ENCODE measurements at regions not wholly inside any gene's neighbourhood (a gene's known extent, or its start where the extent isn't known, plus 50 kb on each side); places are given as distances from the start of the nearest gene placed in this dataset.
"Not testable (repeated sequence)": the region's sequence is repeated elsewhere in the genome, so short reads cannot be mapped to it uniquely, and the experiment has no call there.

- POLR2A ChIA-PET, result no interaction called here
- TF ChIP-seq BHLHE40 (IDR thresholded peaks at IDR 0.05; ENCODE audit: borderline replicate concordance), result no peak
- no peak for TF ChIP-seq FOXK2 (IDR thresholded peaks at IDR 0.05)
- no peak for TF ChIP-seq FOXA1 (IDR thresholded peaks at IDR 0.05)
- TF ChIP-seq NFRKB (IDR thresholded peaks at IDR 0.05), result no peak
- TF ChIP-seq, protein P1, sequence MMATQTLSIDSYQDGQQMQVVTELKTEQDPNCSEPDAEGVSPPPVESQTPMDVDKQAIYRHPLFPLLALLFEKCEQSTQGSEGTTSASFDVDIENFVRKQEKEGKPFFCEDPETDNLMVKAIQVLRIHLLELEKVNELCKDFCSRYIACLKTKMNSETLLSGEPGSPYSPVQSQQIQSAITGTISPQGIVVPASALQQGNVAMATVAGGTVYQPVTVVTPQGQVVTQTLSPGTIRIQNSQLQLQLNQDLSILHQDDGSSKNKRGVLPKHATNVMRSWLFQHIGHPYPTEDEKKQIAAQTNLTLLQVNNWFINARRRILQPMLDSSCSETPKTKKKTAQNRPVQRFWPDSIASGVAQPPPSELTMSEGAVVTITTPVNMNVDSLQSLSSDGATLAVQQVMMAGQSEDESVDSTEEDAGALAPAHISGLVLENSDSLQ (IDR thresholded peaks at IDR 0.05), result no peak
- TF ChIP-seq LEF1 (IDR thresholded peaks at IDR 0.05; ENCODE audit: borderline replicate concordance), result no peak
- TF ChIP-seq ZNF384 (IDR thresholded peaks at IDR 0.05), result no peak
- TF ChIP-seq HDGF (IDR thresholded peaks at IDR 0.05; ENCODE audit: borderline replicate concordance), result no peak
- TF ChIP-seq TARDBP (IDR thresholded peaks at IDR 0.05), result no peak
- CTCF ChIA-PET, result interaction anchor here (0.9 kb wide), 1 partner anchor 106 kb away, joined by 4 read pairs; no protein-coding TSS in a partner anchor
- DNase-seq (ENCODE audit: extremely low spot score), result no peak
Measured at GRCh38 chr2:219744600-219744999, 117.2 kb downstream of the SLC4A3 start.

DNA sequence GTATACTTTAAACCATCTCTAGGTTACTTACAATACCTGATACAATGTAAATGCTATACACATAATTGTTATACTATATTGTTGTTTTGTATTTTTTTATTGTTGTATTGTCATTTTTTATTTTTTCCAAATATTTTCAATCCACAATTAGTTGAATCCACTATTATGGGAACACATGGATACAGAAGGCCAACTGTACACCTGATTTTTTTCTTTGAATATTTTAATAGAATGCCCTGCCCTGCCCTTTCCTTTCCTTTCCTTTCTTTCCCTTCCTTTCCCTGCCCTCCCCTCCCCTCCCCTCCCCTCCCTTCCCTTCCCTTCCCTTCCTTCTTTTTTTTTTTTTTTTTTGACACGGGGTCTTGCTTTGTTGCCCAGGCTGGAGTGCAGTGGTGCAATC is 120.2 kb downstream of the SLC4A3 start:
- ChIA-PET POLR2A (no interaction called here), CTCF (no interaction called here)
- TF ChIP-seq BHLHE40 (IDR thresholded peaks at IDR 0.05; ENCODE audit: borderline replicate concordance) (no peak), ZNF384 (IDR thresholded peaks at IDR 0.05) (no peak), FOXM1 (IDR thresholded peaks at IDR 0.05; ENCODE audit: borderline replicate concordance) (no peak), NFRKB (IDR thresholded peaks at IDR 0.05) (no peak), L3MBTL2 (conservative IDR thresholded peaks at IDR 0.05) (no peak), SP1 (IDR thresholded peaks at IDR 0.05) (no peak), FOXK2 (IDR thresholded peaks at IDR 0.05) (no peak), TARDBP (IDR thresholded peaks at IDR 0.05) (no peak), FOXA1 (IDR thresholded peaks at IDR 0.05) (no peak), SUZ12 (IDR thresholded peaks at IDR 0.05) (no peak), ARNT (IDR thresholded peaks at IDR 0.05) (no peak), LEF1 (IDR thresholded peaks at IDR 0.05; ENCODE audit: borderline replicate concordance) (no peak)
- TF ChIP-seq, protein P1 (IDR thresholded peaks at IDR 0.05), result no peak
- no peak for DNase-seq (ENCODE audit: extremely low spot score)

DNA sequence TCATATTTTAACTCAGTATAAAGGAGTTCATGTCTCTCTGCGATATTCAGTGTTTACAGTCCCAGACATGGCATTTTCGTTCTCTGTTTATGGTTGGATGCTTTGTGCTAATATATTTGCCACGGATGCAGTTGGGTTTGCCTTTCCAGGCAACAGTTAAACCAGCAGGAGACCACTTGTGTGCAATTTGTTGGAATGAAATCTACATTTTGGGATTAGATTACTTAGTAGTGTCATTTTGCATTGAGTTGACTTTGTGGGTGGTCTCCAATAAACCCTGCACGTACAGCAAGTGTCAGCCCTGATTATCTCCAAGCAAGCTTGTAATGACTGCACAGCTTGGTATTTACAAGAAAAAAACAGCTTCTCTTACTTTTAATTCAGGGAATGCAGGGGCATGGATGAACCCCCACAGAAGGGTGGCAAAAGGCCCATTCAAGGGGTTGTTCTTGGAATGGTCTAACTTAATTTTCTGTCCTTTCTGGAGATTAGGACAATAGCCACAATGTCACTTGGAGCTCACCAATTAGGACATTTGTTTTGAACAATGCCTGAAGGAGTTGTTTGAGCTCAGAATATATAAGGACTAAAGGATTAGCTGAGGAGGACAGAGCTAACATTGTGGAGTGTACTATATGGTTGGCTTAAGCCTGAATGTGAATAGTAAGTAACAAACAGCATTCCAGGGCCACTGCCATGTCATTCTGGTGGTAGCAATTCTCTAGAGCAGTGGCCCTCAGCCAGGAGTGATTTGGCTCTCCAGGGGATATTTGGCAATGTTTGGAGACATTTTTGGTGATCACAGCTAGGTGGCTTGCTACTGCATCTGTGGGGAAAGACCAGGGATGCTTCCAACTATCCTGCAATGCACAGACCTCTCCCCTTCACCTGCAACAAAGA is 121.5 kb downstream of the SLC4A3 start:
- DNase-seq (ENCODE audit: extremely low spot score), result peak; percentile 43
- TF ChIP-seq, protein P1 (IDR thresholded peaks at IDR 0.05), result 0 out of 2 replicates have a peak, but pooled peaks have one; percentile 21
- TF ChIP-seq FOXA1 (IDR thresholded peaks at IDR 0.05) (no peak), ARNT (IDR thresholded peaks at IDR 0.05) (no peak), CTBP1 (IDR thresholded peaks at IDR 0.05; ENCODE audit: borderline replicate concordance) (peak; percentile 52; the same call in 1 of the 2 replicates)
- POLR2A ChIA-PET, result no interaction called here
- CTCF ChIA-PET, result interaction anchor here (0.6 kb wide), 1 partner anchor 10 kb away, joined by 3 read pairs; no protein-coding TSS in a partner anchor

GRCh38 chr2:219751121-219751520 is 123.7 kb downstream of the SLC4A3 start:
- DNase-seq (ENCODE audit: extremely low spot score); CTCF ChIA-PET; POLR2A ChIA-PET: not testable (repeated sequence)

GRCh38 chr2:219752726-219753125 is 125.3 kb downstream of the SLC4A3 start:
- DNase-seq (ENCODE audit: extremely low spot score), result no peak
- ChIA-PET CTCF (no interaction called here), POLR2A (no interaction called here)
- TF ChIP-seq ELF4 (IDR thresholded peaks at IDR 0.05) (no peak), FOXK2 (IDR thresholded peaks at IDR 0.05) (no peak), HDGF (IDR thresholded peaks at IDR 0.05; ENCODE audit: borderline replicate concordance) (no peak), TARDBP (IDR thresholded peaks at IDR 0.05) (no peak), BHLHE40 (IDR thresholded peaks at IDR 0.05; ENCODE audit: borderline replicate concordance) (no peak), ZNF384 (IDR thresholded peaks at IDR 0.05) (no peak), NFRKB (IDR thresholded peaks at IDR 0.05) (no peak), SP1 (IDR thresholded peaks at IDR 0.05) (no peak), L3MBTL2 (conservative IDR thresholded peaks at IDR 0.05) (no peak), FOXA1 (IDR thresholded peaks at IDR 0.05) (no peak), FOXM1 (IDR thresholded peaks at IDR 0.05; ENCODE audit: borderline replicate concordance) (no peak), ARNT (IDR thresholded peaks at IDR 0.05) (no peak), CTBP1 (IDR thresholded peaks at IDR 0.05; ENCODE audit: borderline replicate concordance) (no peak), SUZ12 (IDR thresholded peaks at IDR 0.05) (no peak)
- TF ChIP-seq, protein P1 (IDR thresholded peaks at IDR 0.05), result no peak

All from HEK293T (cell line).